Adrenal gland (tissue), 9 donors: ENCODE measurements at regions not wholly inside any gene's neighbourhood (a gene's known extent, or its start where the extent isn't known, plus 50 kb on each side); places are given as distances from the start of the nearest gene placed in this dataset.

Experiments used
- DNase-seq, 7 donors: peaks; one replicate each; pipeline ENCODE4 v3.0.0-alpha.2; 2019 to 2020
- H3K27ac ChIP-seq, 5 donors: fragments of 200-600 bp; sonication (generic) in 4 of 5; 1 replicate in 3 of 5; 2 replicates in 2 of 5; pipeline versions ENCODE4 v1.5.1 to v1.8.0; 2016 to 2020; ENCODE audit warnings: mild to moderate bottlenecking in 1 of 5
- H3K27me3 ChIP-seq: fragments of 200-600 bp; 2 replicates; pipeline ENCODE4 v1.8.0; 2021
- H3K36me3 ChIP-seq, 2 donors: fragments of 200-600 bp; replicated peaks in 1 of 2; 1 replicate in 1 of 2; 2 replicates in 1 of 2; pipeline versions ENCODE4 v1.5.1 to v1.8.0; 2018 to 2022
- H3K4me1 ChIP-seq, 2 donors: fragments of 200-600 bp; replicated peaks in 1 of 2; 1 replicate in 1 of 2; 2 replicates in 1 of 2; pipeline versions ENCODE4 v1.5.1 to v1.8.0; 2018 to 2021
- H3K4me3 ChIP-seq, 4 donors: fragments of 200-600 bp; sonication (generic) in 3 of 4; one replicate each; pipeline ENCODE4 v1.5.1; 2016 to 2018
- H3K9me3 ChIP-seq, 3 donors: fragments of 200-600 bp; sonication (generic) in 1 of 3; replicated peaks in 1 of 3; 1 replicate in 2 of 3; 2 replicates in 1 of 3; pipeline versions ENCODE4 v1.5.1 to v1.8.0; 2016 to 2021
- POLR2A ChIP-seq, 2 donors: fragments of 450-650 bp; IDR thresholded peaks; one replicate each; pipeline ENCODE4 v1.6.1; 2017; ENCODE audit warnings: antibody characterized with exemption in 2 of 2, mild to moderate bottlenecking in 2 of 2, moderate library complexity in 1 of 2
- WGBS, 4 donors: extraction: QIAGEN DNeasy Blood & Tissue Kit in 2 of 4; methylation state at CpG; one replicate each; pipeline versions ENCODE4 v1.1.5 to v1.1.7; 2013 to 2017; 5-methylcytosine and 5-hydroxymethylcytosine counted together
- intact Hi-C, 2 donors: fragments of 100-400 bp; cut with DNase I; formaldehyde crosslinking; loops; one replicate each; pipeline versions ENCODE4 v1.14.1 to v1.15.0; 2022 to 2023
- TF ChIP-seq, protein P1 (sequence below), 6 experiments: fragments of 450-650 bp in 4 of 6; fragments of 200-600 bp in 2 of 6; sonication (generic) in 1 of 6; IDR thresholded peaks; 1 replicate in 5 of 6; 2 replicates in 1 of 6; pipeline versions ENCODE4 v1.5.1 to v1.8.0; 2016 to 2021; ENCODE audit warnings: antibody characterized with exemption in 6 of 6, mild to moderate bottlenecking in 2 of 6, moderate library complexity in 1 of 6
- donor health status: healthy with polysubstance abuse.
- donor health status: Bipolar disorder and iron deficiency.
- donor health status: DM: yes; HTN: yes; CAD: no.
- donor health status: DM: no; HTN: no; CAD: no.
- donor health status: DM: no; HTN: no; CAD: no.

DNA sequence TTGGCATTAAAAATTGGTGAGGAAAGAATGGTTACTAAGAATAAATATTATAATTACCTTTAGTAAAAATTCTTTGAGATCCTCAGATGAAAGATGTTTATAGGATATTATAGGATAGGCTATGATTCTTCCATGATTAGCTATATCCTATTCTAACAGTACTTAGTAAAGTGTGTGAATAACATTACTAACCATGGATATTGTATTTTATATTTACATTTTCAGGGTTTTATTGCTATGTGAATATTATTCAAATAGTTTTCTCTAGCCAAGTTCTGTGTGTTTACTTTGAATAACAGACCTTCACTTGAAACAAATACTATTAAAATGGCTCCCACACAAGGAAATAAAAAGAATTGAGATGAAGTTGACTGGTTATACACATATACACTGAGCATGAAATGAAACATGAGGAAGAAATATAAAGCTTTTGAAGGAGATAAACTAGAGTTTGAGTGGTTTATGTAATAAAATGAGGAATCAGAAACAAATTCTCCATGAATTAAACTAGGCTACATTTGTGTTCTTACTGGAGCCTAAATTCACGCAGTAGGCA lies 479.4 kb upstream of the PKN2 start:
- Histone ChIP-seq H3K27ac (no peak overlapping the region), H3K4me1 (no peaks in the 10 kb centered on the region), H3K36me3 (no peaks in the 10 kb centered on the region), H3K9me3 (no peaks in the 10 kb centered on the region), H3K27me3 (no peaks in the 10 kb centered on the region), H3K4me3 (no peak overlapping the region)
- WGBS, 4 donors = 90 to 95% (median 91%) methylated on average over 1 of the region's 1 CpG
- TF ChIP-seq, protein P1, sequence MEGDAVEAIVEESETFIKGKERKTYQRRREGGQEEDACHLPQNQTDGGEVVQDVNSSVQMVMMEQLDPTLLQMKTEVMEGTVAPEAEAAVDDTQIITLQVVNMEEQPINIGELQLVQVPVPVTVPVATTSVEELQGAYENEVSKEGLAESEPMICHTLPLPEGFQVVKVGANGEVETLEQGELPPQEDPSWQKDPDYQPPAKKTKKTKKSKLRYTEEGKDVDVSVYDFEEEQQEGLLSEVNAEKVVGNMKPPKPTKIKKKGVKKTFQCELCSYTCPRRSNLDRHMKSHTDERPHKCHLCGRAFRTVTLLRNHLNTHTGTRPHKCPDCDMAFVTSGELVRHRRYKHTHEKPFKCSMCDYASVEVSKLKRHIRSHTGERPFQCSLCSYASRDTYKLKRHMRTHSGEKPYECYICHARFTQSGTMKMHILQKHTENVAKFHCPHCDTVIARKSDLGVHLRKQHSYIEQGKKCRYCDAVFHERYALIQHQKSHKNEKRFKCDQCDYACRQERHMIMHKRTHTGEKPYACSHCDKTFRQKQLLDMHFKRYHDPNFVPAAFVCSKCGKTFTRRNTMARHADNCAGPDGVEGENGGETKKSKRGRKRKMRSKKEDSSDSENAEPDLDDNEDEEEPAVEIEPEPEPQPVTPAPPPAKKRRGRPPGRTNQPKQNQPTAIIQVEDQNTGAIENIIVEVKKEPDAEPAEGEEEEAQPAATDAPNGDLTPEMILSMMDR (IDR thresholded peaks at IDR 0.05) = no peak
- TF ChIP-seq POLR2A (IDR thresholded peaks at IDR 0.05) = no peak
- intact Hi-C loops = no loop called here
- no peak for DNase-seq

DNA sequence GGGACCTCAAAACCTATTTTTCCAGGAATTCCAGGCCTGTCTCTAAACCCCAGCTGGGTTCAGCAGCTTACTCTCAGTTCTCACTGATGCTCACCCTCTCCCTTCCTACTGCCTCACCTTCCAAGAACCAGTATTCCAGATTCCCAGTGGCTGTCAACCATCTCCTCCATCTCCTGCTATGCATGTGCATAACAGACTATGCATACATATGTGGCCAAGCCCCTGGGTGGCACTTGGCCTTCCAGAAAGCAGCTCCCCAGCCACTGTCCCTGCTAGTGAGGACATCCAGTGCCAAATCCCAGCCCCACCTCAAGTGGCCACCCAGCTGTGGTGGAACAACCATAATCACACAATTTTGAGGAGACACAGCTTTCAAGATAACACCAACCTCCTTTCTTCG lies 475.7 kb upstream of the PKN2 start:
- H3K36me3 ChIP-seq = no peaks in the 10 kb centered on the region
- DNase-seq = no peak
- H3K4me1 ChIP-seq = no peaks in the 10 kb centered on the region
- intact Hi-C loops = no loop called here
- no peak overlapping the region for H3K27ac ChIP-seq
- 69 to 77% (median 73%) methylated on average over 1 of the region's 1 CpG for WGBS, 4 donors
- no peak overlapping the region for H3K4me3 ChIP-seq
- H3K27me3 ChIP-seq = no peaks in the 10 kb centered on the region
- TF ChIP-seq POLR2A (IDR thresholded peaks at IDR 0.05) = no peak
- TF ChIP-seq, protein P1 (IDR thresholded peaks at IDR 0.05) = no peak
- no peaks in the 10 kb centered on the region for H3K9me3 ChIP-seq

DNA sequence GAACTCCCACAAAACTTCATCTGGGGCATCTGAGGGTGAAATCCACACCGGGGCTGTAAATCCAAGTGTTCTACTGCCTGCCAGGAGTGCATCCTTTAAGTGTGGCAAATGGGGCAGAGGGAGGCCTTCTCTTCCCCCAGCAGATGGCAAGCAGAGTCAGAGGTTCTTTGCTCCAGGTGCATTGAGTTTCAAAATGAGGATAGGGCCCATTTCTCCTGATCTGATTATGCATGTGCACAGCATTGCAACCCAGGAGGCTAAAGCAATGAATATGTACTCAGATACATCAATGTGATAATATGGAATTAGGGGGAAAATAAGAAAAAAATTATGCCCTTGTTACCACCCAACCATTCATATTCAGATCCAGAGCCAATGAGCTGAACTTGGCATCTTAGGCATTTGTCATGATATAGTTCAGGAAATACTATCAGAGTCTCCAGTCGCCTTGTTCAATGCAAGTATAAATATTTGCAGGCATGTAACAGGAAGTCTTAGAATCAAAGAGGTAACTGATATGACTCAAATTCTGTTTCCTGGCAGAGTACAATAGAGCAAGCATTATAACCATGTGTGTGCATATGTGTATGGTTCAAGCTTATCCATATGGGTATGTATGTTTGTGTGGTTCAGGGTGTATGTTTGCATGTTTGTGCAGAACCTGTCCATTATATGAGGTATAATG lies 473.8 kb upstream of the PKN2 start:
- Histone ChIP-seq H3K9me3 (no peaks in the 10 kb centered on the region), H3K4me3 (no peak overlapping the region), H3K4me1 (no peaks in the 10 kb centered on the region), H3K27me3 (no peaks in the 10 kb centered on the region), H3K36me3 (no peaks in the 10 kb centered on the region), H3K27ac (no peak overlapping the region)
- TF ChIP-seq, protein P1 (IDR thresholded peaks at IDR 0.05) = no peak
- no peak for TF ChIP-seq POLR2A (IDR thresholded peaks at IDR 0.05)
- DNase-seq = no peak
- WGBS, 4 donors = 52 to 74% (median 58%) methylated on average over 2 of the region's 2 CpGs
- intact Hi-C loops = no loop called here

DNA sequence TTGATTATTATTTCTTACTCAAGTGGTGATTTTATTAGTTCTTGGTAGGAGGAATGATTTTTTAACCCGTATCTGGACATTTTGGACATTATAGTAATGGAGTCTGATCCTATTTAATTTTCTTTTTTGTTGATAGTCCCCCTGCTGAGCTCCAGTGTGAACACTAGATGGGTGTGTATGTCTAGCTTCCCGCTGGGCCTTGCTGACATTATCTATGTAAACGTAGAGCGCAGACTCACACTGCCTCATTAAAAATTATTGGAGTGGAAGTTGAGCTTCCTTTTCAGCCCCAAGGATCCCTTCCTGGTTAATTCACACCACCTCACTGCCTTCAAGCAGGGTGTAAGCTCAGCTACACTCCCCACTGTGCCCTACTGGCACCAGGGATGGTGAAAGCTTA lies 467.6 kb upstream of the PKN2 start:
- Histone ChIP-seq H3K27ac (no peak overlapping the region), H3K4me1 (no peaks in the 10 kb centered on the region), H3K36me3 (no peaks in the 10 kb centered on the region), H3K27me3 (no peaks in the 10 kb centered on the region), H3K4me3 (no peak overlapping the region), H3K9me3 (no peaks in the 10 kb centered on the region)
- no peak for DNase-seq
- intact Hi-C loops = loop anchor here in 1 of 2 donors (2.0 kb wide), 1 partner anchor 16 kb away; no protein-coding TSS in a partner anchor
- TF ChIP-seq, protein P1 (IDR thresholded peaks at IDR 0.05) = no peak
- no peak for TF ChIP-seq POLR2A (IDR thresholded peaks at IDR 0.05)
- WGBS, 4 donors = 86 to 91% (median 89%) methylated on average over 4 of the region's 4 CpGs
